H1 (cell line): ENCODE measurements at regions not wholly inside any gene's neighbourhood (a gene's known extent, or its start where the extent isn't known, plus 50 kb on each side); places are given as distances from the start of the nearest gene placed in this dataset.

Experiments used
- CTCF ChIA-PET: fragments of 300-600 bp; sonication (Branson Sonifier 250); formaldehyde crosslinking; loops from one replicate; lab custom pipeline; 2021; ENCODE audit not compliant: partially characterized antibody; lab: Charles Lee
- POLR2A ChIA-PET: fragments of 300-600 bp; sonication (Branson Sonifier 250); formaldehyde crosslinking; loops from one replicate; lab custom pipeline; 2021; ENCODE audit warnings: inconsistent platforms; ENCODE audit not compliant: partially characterized antibody; lab: Charles Lee
- DNase-seq, 2 experiments: peaks; one replicate each; pipeline versions ENCODE4 v3.0.0 to v3.0.0-alpha.2; 2010 to 2022; ENCODE audit warnings: low spot score in 2 of 2, low read depth in 1 of 2, mixed read lengths in 1 of 2
- FAIRE-seq: peaks from 2 replicates; lab custom pipeline; 2011; peaks lifted over from hg19 to GRCh38; lab: Jason Lieb, UNC
- H2AFZ ChIP-seq: 2 replicates; pipeline ENCODE4 v1.8.1; 2012; ENCODE audit warnings: low read length, inconsistent platforms
- H2AK5ac ChIP-seq: 2 replicates; pipeline ENCODE4 v1.6.1; 2013; ENCODE audit warnings: low read depth, low read length
- H2BK120ac ChIP-seq: replicated peaks from 2 replicates; pipeline ENCODE3; 2013; ENCODE audit warnings: low read depth, low read length, inconsistent platforms
- H2BK12ac ChIP-seq: 2 replicates; pipeline ENCODE4 v1.6.1; 2013; ENCODE audit warnings: low read depth, low read length
- H2BK15ac ChIP-seq: 2 replicates; pipeline ENCODE4 v1.6.1; 2013; ENCODE audit warnings: low read length
- H2BK20ac ChIP-seq: 2 replicates; pipeline ENCODE4 v1.6.1; 2013; ENCODE audit warnings: low read length
- H2BK5ac ChIP-seq: 2 replicates; pipeline ENCODE4 v1.6.1; 2013; ENCODE audit warnings: low read depth, low read length
- H3K14ac ChIP-seq: 2 replicates; pipeline ENCODE4 v1.6.1; 2013; ENCODE audit warnings: inconsistent platforms; ENCODE audit not compliant: insufficient read length
- H3K18ac ChIP-seq: 2 replicates; pipeline ENCODE4 v1.6.1; 2013; ENCODE audit warnings: low read length; ENCODE audit errors: extremely low read depth
- H3K23ac ChIP-seq: 2 replicates; pipeline ENCODE4 v1.6.1; 2013; ENCODE audit warnings: inconsistent platforms; ENCODE audit not compliant: insufficient read length
- H3K23me2 ChIP-seq: 2 replicates; pipeline ENCODE4 v1.6.1; 2013; ENCODE audit warnings: low read depth, low read length
- H3K27ac ChIP-seq: 2 replicates; pipeline ENCODE4 v1.6.1; 2011; ENCODE audit warnings: low read depth, low read length, inconsistent platforms
- H3K27me3 ChIP-seq, 4 experiments: replicated peaks in 1 of 4; 1 replicate in 1 of 4; 2 replicates in 3 of 4; pipeline versions ENCODE4 v1.6.1 to v1.8.1; 2011 to 2013; ENCODE audit warnings: low read length in 3 of 4, mild to moderate bottlenecking in 3 of 4, inconsistent platforms in 2 of 4, mixed read lengths in 2 of 4, moderate library complexity in 1 of 4; ENCODE audit not compliant: control insufficient read depth in 3 of 4, insufficient read depth in 3 of 4; ENCODE audit errors: extremely low read depth in 1 of 4
- H3K36me3 ChIP-seq, 4 experiments: 2 replicates each; pipeline versions ENCODE4 v1.6.1 to v1.8.1; 2011 to 2013; ENCODE audit warnings: mild to moderate bottlenecking in 4 of 4, low read length in 3 of 4, moderate library complexity in 2 of 4, control low read depth in 1 of 4, inconsistent platforms in 1 of 4; ENCODE audit not compliant: insufficient read depth in 4 of 4, control insufficient read depth in 2 of 4
- H3K4ac ChIP-seq: replicated peaks from 2 replicates; pipeline ENCODE3; 2013; ENCODE audit warnings: low read length, low read depth, mixed read lengths, inconsistent platforms; ENCODE audit not compliant: insufficient read length
- H3K4me1 ChIP-seq, 4 experiments: replicated peaks in 1 of 4; 1 replicate in 1 of 4; 2 replicates in 3 of 4; pipeline versions ENCODE4 v1.6.1 to v1.8.1; 2011 to 2013; ENCODE audit warnings: low read length in 3 of 4, inconsistent platforms in 2 of 4, mixed read lengths in 1 of 4; ENCODE audit not compliant: insufficient read depth in 4 of 4, control insufficient read depth in 3 of 4
- H3K4me2 ChIP-seq, 2 experiments: 2 replicates each; pipeline versions ENCODE4 v1.6.1 to v1.8.1; 2011 to 2013; ENCODE audit warnings: low read depth in 2 of 2, low read length in 2 of 2, control low read depth in 1 of 2, inconsistent platforms in 1 of 2, mild to moderate bottlenecking in 1 of 2; ENCODE audit not compliant: insufficient read depth in 1 of 2
- H3K4me3 ChIP-seq, 4 experiments: fragments of 200-600, 300-600 bp in 1 of 4; sonication (generic), shearing (Covaris generic), sonication (Bioruptor Twin) in 1 of 4; 2 replicates each; pipeline versions ENCODE4 v1.5.1 to v1.8.1; 2011 to 2016; ENCODE audit warnings: low read length in 4 of 4, low read depth in 3 of 4, control low read depth in 2 of 4, inconsistent platforms in 2 of 4, mild to moderate bottlenecking in 2 of 4, mixed read lengths in 1 of 4, moderate library complexity in 1 of 4; ENCODE audit not compliant: insufficient read depth in 2 of 4; ENCODE audit errors: extremely low read depth in 1 of 4
- H3K56ac ChIP-seq: replicated peaks from 2 replicates; pipeline ENCODE3; 2013; ENCODE audit warnings: low read depth, mild to moderate bottlenecking, mixed read lengths, low read length, inconsistent platforms; ENCODE audit not compliant: insufficient read length
- H3K79me1 ChIP-seq: 2 replicates; pipeline ENCODE4 v1.6.1; 2013; ENCODE audit warnings: low read depth, low read length, control low read depth
- H3K79me2 ChIP-seq, 2 experiments: 2 replicates each; pipeline versions ENCODE4 v1.6.1 to v1.8.1; 2012 to 2013; ENCODE audit warnings: low read length in 2 of 2, mild to moderate bottlenecking in 2 of 2, inconsistent platforms in 1 of 2; ENCODE audit not compliant: insufficient read depth in 2 of 2, control insufficient read depth in 1 of 2
- H3K9ac ChIP-seq, 4 experiments: replicated peaks in 1 of 4; 1 replicate in 1 of 4; 2 replicates in 3 of 4; pipeline versions ENCODE4 v1.6.1 to v1.8.1; 2011 to 2013; ENCODE audit warnings: low read depth in 3 of 4, low read length in 3 of 4, control low read depth in 2 of 4, mild to moderate bottlenecking in 2 of 4, moderate library complexity in 2 of 4, inconsistent platforms in 1 of 4; ENCODE audit errors: extremely low read depth in 1 of 4
- H3K9me3 ChIP-seq, 2 experiments: 2 replicates each; pipeline versions ENCODE4 v1.6.1 to v1.8.1; 2012 to 2013; ENCODE audit warnings: mild to moderate bottlenecking in 2 of 2, moderate library complexity in 2 of 2, control low read depth in 1 of 2, inconsistent platforms in 1 of 2, low read depth in 1 of 2, low read length in 1 of 2, mixed read lengths in 1 of 2; ENCODE audit not compliant: insufficient read depth in 2 of 2
- H4K20me1 ChIP-seq, 2 experiments: replicated peaks in 1 of 2; 2 replicates each; pipeline versions ENCODE3 to v1.8.1; 2011 to 2013; ENCODE audit warnings: inconsistent platforms in 2 of 2, low read length in 2 of 2, mild to moderate bottlenecking in 1 of 2; ENCODE audit not compliant: insufficient read depth in 2 of 2, control insufficient read depth in 1 of 2
- H4K5ac ChIP-seq: 2 replicates; pipeline ENCODE4 v1.6.1; 2013; ENCODE audit warnings: low read length, low read depth, mixed read lengths, inconsistent platforms; ENCODE audit not compliant: insufficient read length
- H4K8ac ChIP-seq: 2 replicates; pipeline ENCODE4 v1.8.0; 2013; ENCODE audit warnings: mild to moderate bottlenecking, moderate library complexity, low read length, inconsistent platforms; ENCODE audit not compliant: insufficient read depth; ENCODE audit errors: extremely low read depth
- H4K91ac ChIP-seq: replicated peaks from 2 replicates; pipeline ENCODE3; 2013; ENCODE audit warnings: low read length, mixed read lengths, inconsistent platforms; ENCODE audit not compliant: insufficient read length
- BCL11A ChIP-seq, 2 experiments: IDR thresholded peaks; one replicate each; pipeline ENCODE4 v1.6.1; 2011; ENCODE audit warnings: low read depth in 2 of 2, low read length in 2 of 2, mild to moderate bottlenecking in 2 of 2
- CBX5 ChIP-seq: fragments of 300-800, 300-1000 bp; sonication (generic); IDR thresholded peaks from 2 replicates; pipeline ENCODE4 v1.7.1; 2016; ENCODE audit warnings: antibody characterized with exemption, low read length, low read depth
- CBX8 ChIP-seq: fragments of 300-800, 300-1000 bp; sonication (generic); IDR thresholded peaks from 2 replicates; pipeline ENCODE4 v1.7.1; 2016; ENCODE audit warnings: low read depth, low read length, borderline replicate concordance
- CTCF ChIP-seq, 3 experiments: IDR thresholded peaks; 1 replicate in 2 of 3; 2 replicates in 1 of 3; pipeline versions ENCODE4 v1.5.1 to v1.6.1; 2011; ENCODE audit warnings: low read length in 3 of 3, mild to moderate bottlenecking in 3 of 3, inconsistent platforms in 2 of 3, low read depth in 1 of 3, moderate library complexity in 1 of 3; ENCODE audit not compliant: insufficient read depth in 1 of 3; ENCODE audit errors: control extremely low read depth in 1 of 3
- EZH2 ChIP-seq: fragments of 200-600 bp; sonication (generic); IDR thresholded peaks from 2 replicates; pipeline ENCODE4 v1.7.1; 2012; ENCODE audit warnings: low read depth, mild to moderate bottlenecking, moderate library complexity, low read length, inconsistent platforms; ENCODE audit not compliant: severe bottlenecking
- HDAC6 ChIP-seq: IDR thresholded peaks from one replicate; pipeline ENCODE4 v1.7.1; 2012; ENCODE audit warnings: low read depth, mild to moderate bottlenecking, inconsistent platforms, low read length, moderate library complexity
- MAFK ChIP-seq: IDR thresholded peaks from 2 replicates; pipeline ENCODE4 v1.6.1; 2012; ENCODE audit warnings: low read depth, mild to moderate bottlenecking, improper control_type of control experiment, low read length
- NRF1 ChIP-seq: IDR thresholded peaks from 2 replicates; pipeline ENCODE4 v1.6.1; 2011; ENCODE audit warnings: mild to moderate bottlenecking, low read depth, low read length, improper control_type of control experiment
- POLR2A ChIP-seq, 2 experiments: IDR thresholded peaks; 1 replicate in 1 of 2; 2 replicates in 1 of 2; pipeline ENCODE4 v1.6.1; 2011; ENCODE audit warnings: low read depth in 2 of 2, low read length in 2 of 2, mild to moderate bottlenecking in 2 of 2; ENCODE audit errors: control extremely low read depth in 1 of 2
- SIRT6 ChIP-seq: IDR thresholded peaks from one replicate; pipeline ENCODE4 v1.7.1; 2012; ENCODE audit warnings: low read length, inconsistent platforms
- SUZ12 ChIP-seq: fragments of 200-600 bp; sonication (generic); IDR thresholded peaks from 2 replicates; pipeline ENCODE4 v1.6.1; 2012; ENCODE audit warnings: mild to moderate bottlenecking, inconsistent platforms, low read length, moderate library complexity, mixed read lengths
- TEAD4 ChIP-seq: IDR thresholded peaks from 2 replicates; pipeline ENCODE4 v1.6.1; 2012; ENCODE audit warnings: low read depth, low read length, inconsistent platforms, mixed read lengths
- YY1 ChIP-seq: IDR thresholded peaks from 2 replicates; pipeline ENCODE4 v1.6.1; 2011; ENCODE audit warnings: low read depth, mild to moderate bottlenecking, low read length
- WGBS, 2 experiments: shearing (Covaris generic) in 1 of 2; methylation state at CpG; one replicate each; pipeline versions ENCODE4 v1.1.6 to v1.1.7; 2013 to 2015; ENCODE audit warnings: low lambda C conversion rate in 2 of 2, mixed read lengths in 2 of 2, inconsistent platforms in 1 of 2, low coverage in 1 of 2, missing lambda C conversion rate in 1 of 2; ENCODE audit not compliant: insufficient replicate concordance in 2 of 2, insufficient coverage in 1 of 2, insufficient read length in 1 of 2; ENCODE audit errors: extremely low coverage in 1 of 2, missing lambda C conversion rate in 1 of 2; 5-methylcytosine and 5-hydroxymethylcytosine counted together

- Histone ChIP-seq H3K9me3 (no peaks in the 10 kb centered on the region), H3K4me1 (peaks cover 0 to 2% (median 0%) of the 10 kb centered on the region in 4 experiments; a peak in 2 of 7 replicates), H2AFZ (peak overlapping the region; percentile 68), H2BK120ac (no peak overlapping the region), H3K4ac (no peak overlapping the region), H3K14ac (no peak overlapping the region), H3K9ac (no peak overlapping the region), H4K91ac (no peak overlapping the region), H3K27ac (no peak overlapping the region), H3K4me3 (no peak overlapping the region), H2BK12ac (no peak overlapping the region), H3K4me2 (no peak overlapping the region), H2BK5ac (no peak overlapping the region), H2BK20ac (no peak overlapping the region), H3K79me1 (no peaks in the 10 kb centered on the region), H3K23me2 (no peaks in the 10 kb centered on the region), H3K18ac (no peak overlapping the region), H3K27me3 (peaks cover 0 to 1% (median 0%) of the 10 kb centered on the region in 4 experiments; a peak in 1 of 7 replicates), H4K5ac (no peak overlapping the region), H3K56ac (no peak overlapping the region), H4K20me1 (no peaks in the 10 kb centered on the region), H3K23ac (no peak overlapping the region), H3K36me3 (no peaks in the 10 kb centered on the region), H3K79me2 (no peaks in the 10 kb centered on the region), H4K8ac (no peak overlapping the region), H2BK15ac (no peak overlapping the region), H2AK5ac (no peak overlapping the region)
- DNase-seq (peak in 1 of 2 experiments; percentile 13), FAIRE-seq (peak; percentile 55)
- CTCF ChIA-PET, result interaction anchor here (0.6 to 1.7 kb wide), 3 partner anchors 28 to 115 kb away, joined by 3 to 6 read pairs (median 3); no protein-coding TSS in a partner anchor
- WGBS, 2 experiments, result 63% methylated on average over 5 of the region's 5 CpGs; no CpG with 5 or more reads in 1 of the 2 experiments
- POLR2A ChIA-PET, result no interaction called here
- TF ChIP-seq TEAD4, result no peak
- TF ChIP-seq BCL11A (IDR thresholded peaks at IDR 0.05; ENCODE audit: low read depth in 2 of 2, low read length in 2 of 2), result no peak
- 0 out of 2 replicates have a peak, but pooled peaks have one; percentile 49 for TF ChIP-seq YY1
- no peak for TF ChIP-seq POLR2A (IDR thresholded peaks at IDR 0.05; ENCODE audit: control extremely low read depth in 1 of 2, low read depth in 2 of 2, low read length in 2 of 2)
- TF ChIP-seq CTCF (IDR thresholded peaks at IDR 0.05; ENCODE audit: control extremely low read depth in 1 of 3, insufficient read depth in 1 of 3, low read depth in 1 of 3, low read length in 3 of 3), result peak; percentile 32 to 46 (median 36); a peak in 3 of 4 replicates
- no peak for TF ChIP-seq NRF1
- TF ChIP-seq SIRT6, result no peak
- TF ChIP-seq CBX8, result no peak
- no peak for TF ChIP-seq MAFK
- no peak for TF ChIP-seq EZH2
- TF ChIP-seq CBX5, result no peak
- no peak for TF ChIP-seq SUZ12
- no peak for TF ChIP-seq HDAC6
These were observed 301.9 kb downstream of the IL20RB start for GRCh38 chr3:137259701-137260100.
